Kasumi-1 (cell line): ENCODE measurements at regions not wholly inside any gene's neighbourhood (a gene's known extent, or its start where the extent isn't known, plus 50 kb on each side); places are given as distances from the start of the nearest gene placed in this dataset.
"Not testable (repeated sequence)": the region's sequence is repeated elsewhere in the genome, so short reads cannot be mapped to it uniquely, and the experiment has no call there.

Experiments used
- DNase-seq, 2 experiments: peaks; one replicate each; lab custom pipeline; 2025; lab: John Stamatoyannopoulos, UW

- no peak for DNase-seq
Observed at GRCh38 chr6:68013780-68014515, 621.1 kb upstream of the ADGRB3 start.

GRCh38 chr6:68012822-68013221, 622.3 kb upstream of the ADGRB3 start:
- DNase-seq, result no peak

DNA sequence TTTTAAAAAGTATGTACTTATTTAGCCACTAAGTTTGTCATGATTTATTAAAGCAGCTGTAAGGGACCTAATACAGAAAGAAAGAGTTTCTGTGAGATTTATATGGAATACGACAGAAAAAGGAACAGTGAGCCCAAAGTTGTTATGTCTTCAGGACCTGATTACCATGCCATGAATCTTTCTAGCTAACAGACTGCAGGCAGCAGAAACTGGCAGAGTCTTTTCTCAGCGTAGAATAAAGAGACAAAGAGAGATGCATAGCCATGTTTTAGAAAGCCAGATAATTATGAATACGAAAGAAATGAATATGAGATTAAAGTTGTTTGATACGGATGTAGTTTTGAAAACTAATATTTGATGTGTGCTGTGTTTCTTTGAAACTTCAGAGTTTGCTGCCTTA, 624.1 kb upstream of the ADGRB3 start:
- DNase-seq, result no peak

DNA sequence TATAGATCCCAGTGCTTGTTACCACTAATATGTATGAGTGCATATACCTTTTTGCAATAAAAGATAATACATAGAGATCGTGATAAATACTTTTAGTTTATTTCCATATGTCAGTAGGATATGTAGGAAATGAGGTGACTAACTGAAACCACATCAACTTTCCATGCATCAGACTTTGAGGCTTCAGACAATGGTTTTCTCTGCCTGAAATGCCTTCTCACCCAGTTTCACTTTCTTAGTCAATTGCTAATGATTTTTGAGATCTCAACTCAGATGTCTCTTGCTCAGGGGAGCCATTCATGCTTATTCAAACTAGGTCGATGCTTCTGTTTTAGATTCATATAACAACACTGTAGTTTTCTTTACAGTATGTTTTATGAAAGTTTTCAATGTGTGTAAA, 626.6 kb upstream of the ADGRB3 start:
- DNase-seq, result peak; percentile 10 to 15

GRCh38 chr6:68007717-68008116, 627.4 kb upstream of the ADGRB3 start:
- DNase-seq, result no peak

GRCh38 chr6:67986694-67987232, 648.3 kb upstream of the ADGRB3 start:
- no peak for DNase-seq

- DNase-seq, result no peak
Observed at GRCh38 chr6:67976486-67976885, 658.6 kb upstream of the ADGRB3 start.

DNA sequence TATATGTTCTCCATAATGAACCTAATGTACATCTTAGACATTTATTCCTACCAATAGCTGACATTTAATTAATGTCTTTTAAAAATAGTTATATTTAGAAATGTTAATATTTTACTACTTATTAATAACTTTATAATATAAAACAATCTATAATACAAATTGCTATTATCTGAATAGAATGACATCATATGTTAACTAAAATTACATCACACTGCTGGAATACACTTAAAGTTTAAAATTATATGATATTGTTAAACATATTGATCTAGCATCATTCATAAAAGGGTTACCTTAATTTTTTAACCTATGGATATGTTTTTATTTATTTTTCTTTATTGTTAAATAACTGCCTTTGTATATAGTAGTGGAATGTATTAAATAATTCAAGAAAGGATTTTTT, 660.2 kb upstream of the ADGRB3 start:
- no peak for DNase-seq

GRCh38 chr6:67971812-67972211, 663.3 kb upstream of the ADGRB3 start:
- no peak for DNase-seq

DNA sequence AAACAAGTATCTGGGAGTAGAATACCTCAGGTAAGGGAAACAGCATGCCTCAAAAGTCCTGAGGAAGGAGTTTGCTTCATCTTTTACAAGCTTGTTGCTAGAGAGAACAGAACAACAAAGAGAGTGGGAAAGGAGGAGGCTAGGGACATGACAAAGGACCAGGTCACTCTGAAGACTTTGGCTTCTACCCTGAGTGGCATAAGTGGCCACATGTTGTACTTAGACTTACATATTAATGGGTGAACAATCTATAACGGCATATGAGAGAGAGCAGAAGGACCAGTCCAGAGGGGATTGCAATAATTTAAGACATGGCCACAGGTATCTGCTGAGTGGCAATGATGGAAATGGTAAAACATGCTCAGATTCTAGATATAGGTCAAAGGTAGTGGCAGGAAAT, 668.3 kb upstream of the ADGRB3 start:
- no peak for DNase-seq

DNA sequence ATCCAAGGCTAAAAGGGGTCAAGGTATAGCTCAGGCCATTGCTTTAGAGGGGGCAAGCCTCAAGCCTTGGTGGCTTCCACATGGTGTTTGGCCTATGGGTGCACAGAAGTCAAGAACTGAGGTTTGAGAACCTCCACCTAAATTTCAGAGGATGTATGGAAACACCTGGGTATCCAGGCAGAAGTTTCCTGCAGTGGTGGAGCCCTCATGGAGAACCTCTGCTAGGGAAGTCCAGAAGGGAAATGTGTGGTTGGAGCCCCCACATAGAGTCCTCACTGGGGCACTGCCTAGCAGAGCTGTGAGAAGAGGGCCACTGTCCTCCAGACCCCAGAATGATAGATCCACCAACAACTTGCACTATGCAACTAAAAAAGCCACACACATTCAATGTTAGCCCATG, 678.7 kb upstream of the ADGRB3 start:
- no peak for DNase-seq

DNA sequence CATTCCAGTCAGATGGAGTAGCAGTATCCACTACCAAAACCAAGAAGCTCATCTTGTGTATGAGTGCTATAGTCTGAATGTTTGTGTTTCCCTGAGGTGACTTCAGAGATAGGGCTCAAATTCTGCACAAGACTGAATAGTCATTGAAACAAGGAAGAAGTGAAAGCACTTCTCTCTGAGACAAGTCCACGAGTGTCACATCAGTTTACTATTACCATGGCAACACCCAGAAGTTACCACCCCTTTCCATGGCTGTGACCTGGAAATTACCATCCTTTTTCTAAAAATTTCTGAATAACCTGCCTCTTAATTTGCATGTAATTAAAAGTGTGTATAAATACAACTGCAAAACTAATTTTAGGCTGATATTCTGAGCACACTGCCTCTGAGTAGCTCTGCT, 682.1 kb upstream of the ADGRB3 start:
- DNase-seq, result no peak

DNA sequence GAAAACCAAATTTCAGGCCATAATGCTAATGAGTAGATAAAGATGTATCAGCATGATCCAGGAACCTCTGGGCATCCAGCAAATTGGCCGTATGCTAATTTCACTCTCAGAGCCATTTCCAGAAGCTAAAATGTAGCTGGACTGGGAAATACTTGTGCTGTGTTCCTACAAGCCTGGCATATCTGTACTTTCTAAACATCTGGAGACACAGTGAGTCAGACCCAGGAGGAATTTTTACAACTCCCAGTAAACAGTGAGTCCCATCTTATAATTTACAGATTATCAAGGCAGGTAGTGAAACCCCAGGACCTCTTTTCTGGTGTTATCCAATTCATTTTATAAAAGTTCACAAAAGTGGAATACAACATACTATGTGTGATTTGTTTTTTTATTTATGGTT, 683.0 kb upstream of the ADGRB3 start:
- DNase-seq, result no peak

DNA sequence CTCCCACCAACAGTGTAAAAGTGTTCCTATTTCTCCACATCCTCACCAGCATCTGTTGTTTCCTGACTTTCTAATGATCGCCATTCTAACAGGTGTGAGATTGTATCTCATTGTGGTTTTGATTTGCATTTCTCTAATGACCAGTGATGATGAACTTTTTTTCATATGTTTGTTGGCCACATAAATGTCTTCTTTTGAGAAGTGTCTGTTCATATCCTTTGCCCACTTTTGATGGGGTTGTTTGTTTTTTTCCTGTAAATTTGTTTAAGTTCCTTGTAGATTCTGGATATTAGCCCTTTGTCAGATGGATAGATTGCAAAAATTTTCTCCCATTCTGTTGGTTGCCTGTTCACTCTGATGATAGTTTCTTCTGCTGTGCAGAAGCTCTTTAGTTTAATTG, 687.3 kb upstream of the ADGRB3 start:
- not testable (repeated sequence) for DNase-seq

DNA sequence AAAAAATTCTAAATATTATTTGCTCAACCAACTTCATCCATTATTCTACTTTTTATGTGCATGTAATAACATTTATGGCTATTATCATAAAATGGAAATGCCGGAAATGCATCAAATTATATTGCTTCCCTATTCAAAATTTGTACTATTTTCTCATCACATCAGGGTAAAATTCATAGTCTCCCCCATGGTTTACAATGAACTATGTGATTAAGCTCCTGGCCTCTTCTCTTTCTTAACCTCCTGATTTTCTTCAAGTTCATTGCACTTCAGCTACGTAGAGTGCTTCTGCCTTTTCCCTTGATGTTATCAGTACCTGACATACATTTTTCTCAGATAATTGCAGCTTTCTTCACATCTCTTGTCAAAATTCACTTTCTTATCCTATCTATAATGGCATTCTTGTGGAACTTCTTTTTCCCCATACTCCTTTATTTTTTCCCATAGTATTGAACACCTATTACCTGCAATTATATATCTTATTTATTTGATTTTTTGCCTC, 699.1 kb upstream of the ADGRB3 start:
- no peak for DNase-seq

DNA sequence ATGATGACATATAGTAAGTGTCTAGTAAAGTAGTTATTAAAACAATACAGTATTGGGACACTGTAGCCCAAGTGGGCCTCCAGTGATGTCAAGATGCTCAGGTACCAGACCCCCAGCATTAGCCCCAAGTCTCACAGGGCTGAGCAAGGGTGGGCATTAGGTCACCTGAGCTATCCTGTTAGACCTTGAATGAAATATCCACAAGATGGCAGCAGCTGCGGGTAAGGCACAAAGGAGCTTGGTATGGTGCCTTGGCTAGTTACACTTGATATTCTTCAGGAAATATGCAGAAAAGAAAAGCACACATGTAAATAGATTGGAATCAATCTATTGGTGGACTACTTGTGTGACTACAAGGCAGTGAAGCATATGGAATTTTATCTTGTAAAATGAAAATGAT, 701.8 kb upstream of the ADGRB3 start:
- DNase-seq, result peak in 1 of 2 experiments; percentile 19

DNA sequence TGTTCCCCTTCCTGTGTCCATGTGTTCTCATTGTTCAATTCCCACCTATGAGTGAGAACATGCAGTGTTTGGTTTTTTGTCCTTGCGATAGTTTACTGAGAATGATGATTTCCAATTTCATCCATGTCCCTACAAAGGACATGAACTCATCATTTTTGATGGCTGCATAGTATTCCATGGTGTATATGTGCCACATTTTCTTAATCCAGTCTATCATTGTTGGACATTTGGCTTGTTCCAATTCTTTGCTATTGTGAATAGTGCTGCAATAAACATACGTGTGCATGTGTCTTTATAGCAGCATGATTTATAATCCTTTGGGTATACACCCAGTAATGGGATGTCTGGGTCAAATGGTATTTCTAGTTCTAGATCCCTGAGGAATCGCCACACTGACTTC, 712.5 kb upstream of the ADGRB3 start:
- DNase-seq, result not testable (repeated sequence)

DNA sequence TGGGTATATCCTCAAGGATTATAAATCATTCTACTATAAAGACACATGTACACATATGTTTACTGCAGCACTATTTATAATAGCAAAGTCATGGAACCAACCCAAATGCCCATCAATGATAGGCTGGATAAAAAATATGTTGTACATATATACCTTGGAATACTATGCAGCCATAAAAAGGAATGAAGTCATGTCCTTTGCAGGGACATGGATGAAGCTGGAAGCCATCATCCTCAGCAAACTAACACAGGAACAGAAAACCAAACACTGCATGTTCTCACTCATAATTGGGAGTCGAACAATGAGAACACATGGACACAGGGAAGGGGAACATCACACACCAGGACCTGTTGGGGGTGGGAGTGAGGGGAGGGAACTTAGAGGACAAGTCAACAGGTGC, 715.0 kb upstream of the ADGRB3 start:
- DNase-seq, result not testable (repeated sequence)

DNA sequence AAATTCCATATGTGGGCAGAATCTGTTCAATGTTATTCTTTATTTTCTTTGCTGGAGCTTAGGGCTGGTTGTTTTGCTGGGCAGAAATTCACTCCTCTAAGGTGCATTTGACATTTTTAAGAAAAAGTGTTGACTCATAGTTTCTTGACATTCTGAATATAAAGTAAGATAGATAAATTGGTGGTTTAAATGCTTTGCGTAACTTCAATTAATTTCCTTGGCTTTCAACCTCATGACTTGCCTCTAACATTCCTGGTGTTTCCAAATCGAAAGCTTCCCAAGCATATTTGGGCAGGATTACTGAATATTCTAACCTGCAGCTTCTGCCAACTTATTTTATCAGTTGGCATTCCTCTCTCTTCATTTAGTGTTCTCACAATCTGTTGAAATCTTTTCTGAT, 718.7 kb upstream of the ADGRB3 start:
- no peak for DNase-seq

DNA sequence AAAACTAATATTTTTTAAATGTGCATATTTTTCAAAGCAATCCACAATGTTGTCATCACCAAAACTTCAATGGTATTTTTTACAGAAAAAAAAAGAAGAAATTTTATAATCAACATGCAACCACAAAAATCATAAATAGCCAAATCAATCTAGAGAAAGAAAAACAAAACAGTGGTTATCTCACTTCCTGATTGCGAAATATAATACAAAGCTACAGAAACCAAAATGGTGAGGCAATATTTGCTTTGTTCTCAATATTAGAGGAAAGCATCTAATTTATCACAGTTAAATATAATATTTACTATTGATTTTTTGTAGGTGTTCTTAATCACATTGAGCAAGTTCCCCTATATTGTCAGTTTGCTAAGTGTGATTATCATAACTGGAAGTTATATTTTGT, 720.7 kb upstream of the ADGRB3 start:
- DNase-seq, result no peak

DNA sequence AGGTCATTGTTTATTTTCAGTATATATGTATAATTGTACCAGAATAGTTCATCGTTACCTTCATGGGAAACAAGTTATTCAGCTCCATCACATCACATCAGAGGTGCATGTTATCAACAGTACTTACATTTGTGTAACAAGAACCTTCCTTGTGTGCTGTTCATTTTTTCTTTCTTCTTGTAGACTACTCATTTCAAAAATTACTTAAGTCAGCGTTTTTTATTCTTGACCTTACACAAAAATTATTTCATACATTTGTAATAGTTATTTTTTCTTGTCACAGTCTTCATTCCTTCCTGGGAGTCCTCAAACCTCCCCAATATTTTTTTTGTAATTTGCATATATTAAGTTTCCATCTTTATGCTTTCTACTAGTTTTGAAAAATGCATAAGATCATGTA, 725.7 kb upstream of the ADGRB3 start:
- no peak for DNase-seq

- no peak for DNase-seq
Observed at GRCh38 chr6:67908379-67908778, 726.7 kb upstream of the ADGRB3 start.

- DNase-seq, result not testable (repeated sequence)
Observed at GRCh38 chr6:67904735-67905134, 730.3 kb upstream of the ADGRB3 start.

DNA sequence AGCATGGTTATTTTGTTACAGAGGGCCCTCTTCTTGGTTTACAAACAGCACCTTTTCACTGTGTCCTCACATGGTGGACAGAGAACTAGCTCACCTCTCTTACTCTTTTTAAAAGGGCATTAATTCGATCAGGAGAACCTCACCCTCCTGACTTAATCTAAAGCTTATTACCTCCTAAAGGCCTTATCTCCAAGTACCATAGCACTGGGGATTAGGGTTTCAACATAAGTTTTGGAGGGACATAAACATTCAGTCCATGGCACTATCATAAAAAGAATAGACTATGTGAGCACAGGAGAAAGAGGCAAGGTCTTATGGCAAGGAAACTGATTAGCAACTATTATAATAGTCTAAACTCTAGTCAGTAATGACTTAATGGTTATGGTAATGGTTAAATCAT, 736.2 kb upstream of the ADGRB3 start:
- DNase-seq, result no peak
